ENCODE measurements at regions not wholly inside any gene's neighbourhood (a gene's known extent, or its start where the extent isn't known, plus 50 kb on each side); places are given as distances from the start of the nearest gene placed in this dataset.

GRCh38 chr16:35570946-35571345, 2111.5 kb downstream of the TP53TG3F start (continued):
- no peak for TF ChIP-seq RAD21 (IDR thresholded peaks at IDR 0.05; ENCODE audit: low read depth)
- TF ChIP-seq TCF7L2 (IDR thresholded peaks at IDR 0.05; ENCODE audit: borderline replicate concordance, extremely low read depth, insufficient read depth, insufficient read length), result no peak
- no peak for TF ChIP-seq CTCF (IDR thresholded peaks at IDR 0.05 in 2 of 3, conservative IDR thresholded peaks at IDR 0.05 in 1 of 3; ENCODE audit: borderline replicate concordance in 1 of 3, insufficient read depth in 1 of 3, low read depth in 2 of 3, low read length in 2 of 3)
- TF ChIP-seq SP1 (IDR thresholded peaks at IDR 0.05; ENCODE audit: low read depth), result no peak
- no peak for TF ChIP-seq FOSL1 (IDR thresholded peaks at IDR 0.05; ENCODE audit: low read depth)

- H3K9me3 ChIP-seq (ENCODE audit: control insufficient read depth in 1 of 2, insufficient read depth in 1 of 2, low read depth in 1 of 2, low read length in 2 of 2), result no peaks in the 10 kb centered on the region
- H3K4me2 ChIP-seq (ENCODE audit: low read length), result no peak overlapping the region
- H3K36me3 ChIP-seq (ENCODE audit: control insufficient read depth in 1 of 2, insufficient read depth in 2 of 2, low read length in 2 of 2), result no peaks in the 10 kb centered on the region
- DNase-seq (ENCODE audit: low read depth, low spot score) (no peak), ATAC-seq (no peak)
- TF ChIP-seq CTCF (IDR thresholded peaks at IDR 0.05 in 2 of 3, conservative IDR thresholded peaks at IDR 0.05 in 1 of 3; ENCODE audit: borderline replicate concordance in 1 of 3, insufficient read depth in 1 of 3, low read depth in 2 of 3, low read length in 2 of 3) (no peak), EZH2 (IDR thresholded peaks at IDR 0.05) (no peak), FOSL1 (IDR thresholded peaks at IDR 0.05; ENCODE audit: low read depth) (no peak), ZFX (IDR thresholded peaks at IDR 0.05) (no peak), CBX3 (IDR thresholded peaks at IDR 0.05; ENCODE audit: low read depth) (no peak), ZBTB33 (IDR thresholded peaks at IDR 0.05; ENCODE audit: extremely low read depth, insufficient replicate concordance, low read length) (no peak), JUND (IDR thresholded peaks at IDR 0.05) (no peak), MAX (IDR thresholded peaks at IDR 0.05) (no peak), POLR2AphosphoS5 (IDR thresholded peaks at IDR 0.05; ENCODE audit: low read depth, low read length) (no peak), CEBPB (IDR thresholded peaks at IDR 0.05; ENCODE audit: low read depth) (no peak), SP1 (IDR thresholded peaks at IDR 0.05; ENCODE audit: low read depth) (no peak), SRF (IDR thresholded peaks at IDR 0.05; ENCODE audit: low read depth) (no peak), SIN3A (IDR thresholded peaks at IDR 0.05; ENCODE audit: low read depth) (no peak), EGR1 (IDR thresholded peaks at IDR 0.05; ENCODE audit: low read depth) (no peak), ATF3 (IDR thresholded peaks at IDR 0.05) (no peak), TCF7L2 (IDR thresholded peaks at IDR 0.05; ENCODE audit: borderline replicate concordance, extremely low read depth, insufficient read depth, insufficient read length) (no peak)
- no peak overlapping the region for H3K27ac ChIP-seq (ENCODE audit: low read depth, low read length)
- H3K79me2 ChIP-seq (ENCODE audit: insufficient read depth, low read length), result no peaks in the 10 kb centered on the region
- POLR2A ChIA-PET, result no interaction called here
- CTCF ChIA-PET, result no interaction called here
- intact Hi-C loops (cut with micrococcal nuclease), result no loop called here
- H3K9ac ChIP-seq (ENCODE audit: low read length), result no peak overlapping the region
- no peaks in the 10 kb centered on the region for H3K27me3 ChIP-seq (ENCODE audit: insufficient read depth, low read length)
- H3K4me3 ChIP-seq (replicated peaks in 1 of 2; ENCODE audit: low read depth in 1 of 2, low read length in 2 of 2), result no peak overlapping the region
- BruUV-seq (replicated peaks), result no TSS peak
- no peaks in the 10 kb centered on the region for H4K20me1 ChIP-seq (ENCODE audit: insufficient read depth)
- no peaks in the 10 kb centered on the region for H3K4me1 ChIP-seq (ENCODE audit: control insufficient read depth in 1 of 2, insufficient read depth in 2 of 2, low read length in 2 of 2)
- RAD21 ChIA-PET (ENCODE audit: low non-redundant PET in 1 of 2, low total read pairs in 2 of 2, uncharacterized antibody in 2 of 2, unreplicated experiment in 2 of 2), result no interaction called here
- H2AFZ ChIP-seq (ENCODE audit: low read depth, low read length, poor library complexity, severe bottlenecking), result no peak overlapping the region
- no peaks in the 10 kb centered on the region for H3K9me2 ChIP-seq (ENCODE audit: insufficient read depth)
Observed at GRCh38 chr16:35572186-35572585, 2112.8 kb downstream of the TP53TG3F start.

Data from HCT116 (cell line).